ENCODE measurements at regions not wholly inside any gene's neighbourhood (a gene's known extent, or its start where the extent isn't known, plus 50 kb on each side); places are given as distances from the start of the nearest gene placed in this dataset.

- no peak for DNase-seq (ENCODE audit: low read depth)
These were observed 329.5 kb downstream of the RPS24 start for GRCh38 chr10:78363190-78363589.

- no peak for DNase-seq (ENCODE audit: low read depth)
These were observed 332.0 kb downstream of the RPS24 start for GRCh38 chr10:78365694-78366093.

- DNase-seq (ENCODE audit: low read depth) = no peak
These were observed 333.2 kb downstream of the RPS24 start for GRCh38 chr10:78366663-78367411.

GRCh38 chr10:78367751-78368150 is 334.1 kb downstream of the RPS24 start:
- DNase-seq (ENCODE audit: low read depth) = peak; percentile 17

- no peak for DNase-seq (ENCODE audit: low read depth)
These were observed 337.5 kb downstream of the RPS24 start for GRCh38 chr10:78371136-78371535.

- no peak for DNase-seq (ENCODE audit: low read depth)
These were observed 339.1 kb downstream of the RPS24 start for GRCh38 chr10:78372806-78373205.

GRCh38 chr10:78374331-78375028 is 340.8 kb downstream of the RPS24 start:
- DNase-seq (ENCODE audit: low read depth) = no peak

GRCh38 chr10:78375854-78376785 is 342.5 kb downstream of the RPS24 start:
- no peak for DNase-seq (ENCODE audit: low read depth)

GRCh38 chr10:78377356-78377755 is 343.7 kb downstream of the RPS24 start:
- peak; percentile 57 for DNase-seq (ENCODE audit: low read depth)

- no peak for DNase-seq (ENCODE audit: low read depth)
These were observed 344.5 kb downstream of the RPS24 start for GRCh38 chr10:78378192-78378591.

GRCh38 chr10:78381107-78381506 is 347.4 kb downstream of the RPS24 start:
- no peak for DNase-seq (ENCODE audit: low read depth)

GRCh38 chr10:78382047-78382446 is 348.4 kb downstream of the RPS24 start:
- no peak for DNase-seq (ENCODE audit: low read depth)

GRCh38 chr10:78382772-78383171 is 349.1 kb downstream of the RPS24 start:
- no peak for DNase-seq (ENCODE audit: low read depth)

GRCh38 chr10:78383378-78384048 is 349.9 kb downstream of the RPS24 start:
- no peak for DNase-seq (ENCODE audit: low read depth)

- DNase-seq (ENCODE audit: low read depth) = no peak
These were observed 350.4 kb downstream of the RPS24 start for GRCh38 chr10:78384049-78384431.

- DNase-seq (ENCODE audit: low read depth) = no peak
These were observed 351.9 kb downstream of the RPS24 start for GRCh38 chr10:78385599-78385998.

- no peak for DNase-seq (ENCODE audit: low read depth)
These were observed 352.8 kb downstream of the RPS24 start for GRCh38 chr10:78386509-78386908.

GRCh38 chr10:78388331-78389050 is 354.8 kb downstream of the RPS24 start:
- DNase-seq (ENCODE audit: low read depth) = no peak

GRCh38 chr10:78389419-78389818 is 355.8 kb downstream of the RPS24 start:
- DNase-seq (ENCODE audit: low read depth) = no peak

- DNase-seq (ENCODE audit: low read depth) = no peak
These were observed 356.4 kb downstream of the RPS24 start for GRCh38 chr10:78390051-78390450.

GRCh38 chr10:78390817-78391216 is 357.2 kb downstream of the RPS24 start:
- no peak for DNase-seq (ENCODE audit: low read depth)
